ENCODE measurements at regions not wholly inside any gene's neighbourhood (a gene's known extent, or its start where the extent isn't known, plus 50 kb on each side); places are given as distances from the start of the nearest gene placed in this dataset.

- DNase-seq = no peak
These were observed 75.6 kb upstream of the TMEM132C start for GRCh38 chr12:128191380-128191779.

GRCh38 chr12:128204711-128205110 is 62.3 kb upstream of the TMEM132C start:
- no peak for DNase-seq

GRCh38 chr12:128205145-128205544 is 61.8 kb upstream of the TMEM132C start:
- no peak for DNase-seq

GRCh38 chr12:128205758-128206157 is 61.2 kb upstream of the TMEM132C start:
- no peak for DNase-seq
